ENCODE measurements at regions not wholly inside any gene's neighbourhood (a gene's known extent, or its start where the extent isn't known, plus 50 kb on each side); places are given as distances from the start of the nearest gene placed in this dataset.

- no peaks in the 10 kb centered on the region for H3K36me3 ChIP-seq (replicated peaks in 1 of 2)
- no peak for TF ChIP-seq CTCF (IDR thresholded peaks at IDR 0.05)
- no peak for TF ChIP-seq POLR2A (IDR thresholded peaks at IDR 0.05)
- H3K9me3 ChIP-seq (replicated peaks in 1 of 3) = no peaks in the 10 kb centered on the region
- H3K4me1 ChIP-seq (replicated peaks in 1 of 2) = peaks cover 0 to 25% of the 10 kb centered on the region in 2 donors
- no peak for DNase-seq
- no peaks in the 10 kb centered on the region for H3K27me3 ChIP-seq
- H3K4me3 ChIP-seq = no peak overlapping the region
- no peak overlapping the region for H3K27ac ChIP-seq
- intact Hi-C loops (cut with DNase I) = no loop called here
- WGBS, 4 donors = 64 to 83% (median 72%) methylated on average over 4 of the region's 4 CpGs
These were observed 231.1 kb upstream of the ZNF217 start for GRCh38 chr20:53824779-53825178.

- WGBS, 4 donors = 80 to 86% (median 82%) methylated on average over 6 of the region's 6 CpGs
- TF ChIP-seq CTCF (IDR thresholded peaks at IDR 0.05) = no peak
- H3K4me1 ChIP-seq (replicated peaks in 1 of 2) = peaks cover 0 to 10% of the 10 kb centered on the region in 2 donors
- no peak overlapping the region for H3K4me3 ChIP-seq
- H3K36me3 ChIP-seq (replicated peaks in 1 of 2) = no peaks in the 10 kb centered on the region
- no peaks in the 10 kb centered on the region for H3K9me3 ChIP-seq (replicated peaks in 1 of 3)
- H3K27me3 ChIP-seq = no peaks in the 10 kb centered on the region
- intact Hi-C loops (cut with DNase I) = no loop called here
- DNase-seq = no peak
- H3K27ac ChIP-seq = no peak overlapping the region
These were observed 229.6 kb upstream of the ZNF217 start for GRCh38 chr20:53823121-53823764.

GRCh38 chr20:53822534-53822933, 228.9 kb upstream of the ZNF217 start:
- no peaks in the 10 kb centered on the region for H3K27me3 ChIP-seq
- no peak overlapping the region for H3K27ac ChIP-seq
- intact Hi-C loops (cut with DNase I) = no loop called here
- H3K9me3 ChIP-seq (replicated peaks in 1 of 3) = no peaks in the 10 kb centered on the region
- TF ChIP-seq POLR2A (IDR thresholded peaks at IDR 0.05) = no peak
- no peak for TF ChIP-seq CTCF (IDR thresholded peaks at IDR 0.05)
- H3K4me1 ChIP-seq (replicated peaks in 1 of 2) = peaks cover 0 to 5% of the 10 kb centered on the region in 2 donors
- no peaks in the 10 kb centered on the region for H3K36me3 ChIP-seq (replicated peaks in 1 of 2)
- DNase-seq = no peak
- H3K4me3 ChIP-seq = no peak overlapping the region
- 89 to 93% (median 92%) methylated on average over 5 of the region's 5 CpGs for WGBS, 4 donors

GRCh38 chr20:53819973-53820451, 226.4 kb upstream of the ZNF217 start:
- Histone ChIP-seq H3K36me3 (replicated peaks in 1 of 2) (no peaks in the 10 kb centered on the region), H3K4me3 (no peak overlapping the region), H3K27me3 (no peaks in the 10 kb centered on the region), H3K4me1 (replicated peaks in 1 of 2) (no peaks in the 10 kb centered on the region), H3K27ac (no peak overlapping the region), H3K9me3 (replicated peaks in 1 of 3) (no peaks in the 10 kb centered on the region)
- TF ChIP-seq POLR2A (IDR thresholded peaks at IDR 0.05) = no peak
- TF ChIP-seq CTCF (IDR thresholded peaks at IDR 0.05) = no peak
- no peak for DNase-seq
- intact Hi-C loops (cut with DNase I) = no loop called here
- 88 to 91% (median 89%) methylated on average over 6 to 7 of the region's 7 CpGs for WGBS, 4 donors

All from adrenal gland (tissue), 9 donors.